GM12874 (cell line): ENCODE measurements at regions not wholly inside any gene's neighbourhood (a gene's known extent, or its start where the extent isn't known, plus 50 kb on each side); places are given as distances from the start of the nearest gene placed in this dataset.

Experiments
- CTCF ChIP-seq: IDR thresholded peaks from 2 replicates; pipeline ENCODE4 v1.5.1; 2011; ENCODE audit warnings: low read depth, mild to moderate bottlenecking, control low read depth, low read length, moderate library complexity; ENCODE audit not compliant: insufficient read depth

DNA sequence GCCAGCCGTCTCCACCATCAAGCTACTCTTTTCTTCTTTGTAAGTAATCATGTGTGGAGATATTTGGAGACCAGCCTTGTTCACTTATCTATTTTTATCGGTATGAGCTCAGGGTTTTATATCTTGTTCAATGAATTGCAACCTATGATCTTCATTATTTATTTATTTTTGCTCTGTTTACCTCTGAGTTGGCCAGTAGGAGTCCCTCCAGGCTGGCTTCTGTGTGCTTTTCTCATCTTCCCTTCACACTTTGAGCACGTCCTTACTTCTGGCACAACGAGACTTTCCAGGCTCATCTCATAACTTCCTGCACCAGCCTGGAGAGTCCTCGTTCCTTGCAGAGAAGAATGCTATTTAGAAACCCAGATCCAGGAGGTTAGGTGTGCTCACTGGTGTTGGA is 375.8 kb upstream of the PODXL start:
- TF ChIP-seq CTCF: no peak

DNA sequence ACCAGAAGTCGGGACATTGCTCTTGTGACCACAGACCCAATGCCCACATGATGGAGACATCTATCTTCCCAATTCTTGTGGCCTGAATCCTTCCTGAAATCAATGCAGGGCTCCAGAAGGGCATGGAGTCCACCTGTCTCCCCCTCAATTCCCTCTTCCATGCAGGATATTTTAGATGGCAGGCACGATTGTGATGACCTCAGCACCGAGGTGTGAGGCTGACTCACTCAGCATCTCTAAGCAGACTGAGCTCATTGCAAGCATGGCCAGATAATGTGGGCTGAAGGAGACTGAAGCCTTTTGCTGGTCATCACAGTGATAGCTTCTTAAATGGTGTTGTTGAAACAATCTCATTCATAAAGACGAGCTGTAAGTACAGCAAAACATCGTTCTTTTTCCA is 374.9 kb upstream of the PODXL start:
- no peak for TF ChIP-seq CTCF

DNA sequence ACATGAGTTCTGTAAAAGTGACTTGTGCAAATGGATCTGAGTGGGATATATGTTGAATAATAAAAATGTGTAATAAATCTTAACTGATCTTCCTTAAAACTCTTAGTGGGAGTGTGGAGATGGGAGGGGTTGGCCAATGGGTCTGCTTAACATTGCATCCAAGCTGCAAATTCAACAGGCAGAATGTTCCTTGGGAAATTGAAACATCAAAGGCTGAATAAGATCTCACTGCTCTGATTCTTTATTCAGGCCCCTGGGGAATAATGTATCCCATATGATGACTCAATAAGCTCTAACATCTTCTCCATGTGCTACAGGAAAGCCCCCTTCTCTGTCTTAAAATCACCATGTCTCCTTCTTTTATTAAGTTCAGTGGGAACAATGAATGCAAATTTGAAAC is 373.2 kb upstream of the PODXL start:
- no peak for TF ChIP-seq CTCF

GRCh38 chr7:131927770-131928423 is 371.5 kb upstream of the PODXL start:
- no peak for TF ChIP-seq CTCF

DNA sequence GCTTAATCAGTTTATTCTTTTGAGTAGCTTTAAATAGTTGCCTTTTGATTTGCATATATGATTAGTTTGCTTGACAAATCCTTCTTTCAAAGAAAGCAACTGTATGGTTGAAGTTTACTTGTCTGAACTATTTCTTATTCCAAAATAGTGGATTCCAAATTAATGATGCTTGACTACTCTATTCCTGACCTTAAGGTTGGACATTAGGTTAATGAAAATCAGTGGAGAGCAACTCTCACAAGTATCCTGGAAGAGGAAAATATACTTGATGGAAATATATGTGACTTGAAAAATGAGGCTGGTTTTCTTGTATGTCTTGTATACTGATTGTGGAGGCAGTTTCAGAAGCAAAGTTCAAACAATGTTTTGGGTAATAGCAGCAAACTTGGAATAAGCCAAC is 369.2 kb upstream of the PODXL start:
- TF ChIP-seq CTCF: no peak

DNA sequence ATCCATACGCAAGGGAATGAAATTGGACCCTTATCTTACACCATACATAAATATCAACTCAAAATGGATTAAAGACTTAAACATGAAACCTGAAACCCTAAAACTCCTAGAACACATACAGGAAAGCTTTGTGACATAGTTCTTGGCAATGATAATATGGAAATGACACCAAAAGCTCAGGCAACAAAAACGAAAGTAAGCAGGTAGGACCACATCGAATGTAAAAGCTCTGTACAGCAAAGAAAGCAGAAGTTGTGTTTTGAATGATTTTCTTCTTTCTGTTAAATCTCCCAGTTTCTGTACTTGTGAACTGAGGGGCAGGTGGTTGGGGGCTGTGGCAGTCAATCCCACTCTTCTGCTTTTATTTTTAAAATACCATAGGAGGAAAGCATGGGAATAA is 368.4 kb upstream of the PODXL start:
- no peak for TF ChIP-seq CTCF

- no peak for TF ChIP-seq CTCF
Measured at GRCh38 chr7:131921016-131921415, 364.6 kb upstream of the PODXL start.
